ENCODE measurements at regions not wholly inside any gene's neighbourhood (a gene's known extent, or its start where the extent isn't known, plus 50 kb on each side); places are given as distances from the start of the nearest gene placed in this dataset.

- TF ChIP-seq CTCF (IDR thresholded peaks at IDR 0.05) (no peak), POLR2A (IDR thresholded peaks at IDR 0.05) (no peak)
Observed at GRCh38 chr5:167869125-167869524, 422.3 kb upstream of the WWC1 start.

Measured in thyroid gland (tissue), 4 donors.